Globus pallidus (tissue), 1 donor: ENCODE measurements at regions not wholly inside any gene's neighbourhood (a gene's known extent, or its start where the extent isn't known, plus 50 kb on each side); places are given as distances from the start of the nearest gene placed in this dataset.

Experiments used
- DNase-seq: peaks from one replicate; pipeline ENCODE4 v3.0.0-alpha.2; 2015; ENCODE audit warnings: low spot score

- DNase-seq, result peak; percentile 96
Observed at GRCh38 chr7:10122551-10123100, 851.0 kb upstream of the PHF14 start.

DNA sequence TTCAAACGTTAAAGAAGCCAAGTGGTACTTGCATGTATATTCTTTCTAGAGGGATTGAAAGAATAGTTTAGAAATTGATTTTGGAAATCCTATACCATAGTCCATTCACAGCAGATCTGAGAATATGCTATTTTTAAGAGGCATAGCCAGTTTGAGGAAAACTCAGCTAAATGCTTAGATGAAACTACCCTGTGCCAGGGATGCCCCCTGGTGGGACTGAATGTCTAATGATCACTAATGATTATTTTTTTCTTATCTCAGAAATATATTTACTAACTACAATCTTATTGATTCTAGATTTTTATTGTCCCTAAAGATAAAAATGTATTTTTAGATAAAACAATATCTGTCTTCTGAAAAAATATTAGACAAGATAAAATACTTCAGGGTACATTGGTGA lies 844.9 kb upstream of the PHF14 start:
- peak; percentile 72 for DNase-seq

DNA sequence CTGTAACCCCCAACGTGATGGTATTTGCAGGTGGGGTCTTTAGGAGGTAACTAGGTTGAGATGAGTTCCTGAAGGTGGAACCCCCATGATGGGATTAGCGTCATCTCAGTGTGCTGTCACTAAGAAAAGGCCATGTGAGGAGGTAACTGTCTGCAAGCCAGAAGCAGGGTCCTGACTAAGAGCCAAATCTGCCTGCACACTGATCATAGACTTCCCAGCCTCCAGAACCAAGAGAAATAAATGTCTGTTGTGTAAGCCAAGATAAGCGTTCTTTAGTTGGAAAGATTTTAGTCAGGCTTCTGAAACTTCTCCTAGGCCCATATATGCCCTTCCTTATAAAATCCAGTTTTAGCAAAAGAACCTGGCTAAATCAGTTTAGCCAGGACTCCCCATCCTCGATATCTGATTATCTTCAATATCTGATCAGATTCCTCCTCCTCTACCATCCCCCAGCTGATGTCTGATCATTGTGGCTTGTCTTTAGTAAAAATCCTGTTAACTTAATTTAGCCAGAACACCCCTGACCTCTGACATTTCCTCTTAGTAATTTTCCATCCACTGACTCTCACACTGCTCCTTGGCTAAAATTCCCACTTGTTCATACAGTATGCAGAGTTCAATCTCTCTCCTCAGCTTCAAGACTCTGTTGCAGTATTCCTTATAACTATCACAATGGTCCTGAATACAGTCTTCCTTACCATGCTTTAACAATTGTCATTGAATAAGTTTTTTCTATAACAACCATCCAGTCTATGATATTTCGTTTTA lies 835.4 kb upstream of the PHF14 start:
- no peak for DNase-seq

- no peak for DNase-seq
Observed at GRCh38 chr7:10146271-10146670, 827.4 kb upstream of the PHF14 start.

- DNase-seq, result no peak
Observed at GRCh38 chr7:10156972-10157371, 816.7 kb upstream of the PHF14 start.

GRCh38 chr7:10181996-10182395 lies 791.7 kb upstream of the PHF14 start:
- DNase-seq, result no peak

DNA sequence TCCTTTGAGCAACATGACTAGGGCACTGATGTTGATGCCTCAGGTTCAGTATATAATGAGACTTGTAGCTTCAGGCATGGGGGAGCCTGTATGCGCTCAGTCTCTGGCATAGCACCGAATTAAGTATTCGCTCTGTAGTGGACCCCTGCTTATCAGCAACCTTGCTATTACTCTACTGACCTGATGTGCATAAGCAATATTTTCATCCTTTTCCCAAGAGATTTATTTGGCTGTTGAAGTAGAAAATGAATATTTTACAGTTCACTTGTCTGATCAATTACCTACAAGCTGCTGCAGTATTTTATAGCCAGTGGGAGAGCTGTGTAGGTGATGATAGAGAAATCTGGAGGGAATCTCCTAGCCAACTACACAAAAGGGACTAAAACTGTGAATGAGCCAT lies 781.6 kb upstream of the PHF14 start:
- no peak for DNase-seq

- DNase-seq, result no peak
Observed at GRCh38 chr7:10205696-10206095, 768.0 kb upstream of the PHF14 start.

- DNase-seq, result no peak
Observed at GRCh38 chr7:10210000-10210399, 763.7 kb upstream of the PHF14 start.

DNA sequence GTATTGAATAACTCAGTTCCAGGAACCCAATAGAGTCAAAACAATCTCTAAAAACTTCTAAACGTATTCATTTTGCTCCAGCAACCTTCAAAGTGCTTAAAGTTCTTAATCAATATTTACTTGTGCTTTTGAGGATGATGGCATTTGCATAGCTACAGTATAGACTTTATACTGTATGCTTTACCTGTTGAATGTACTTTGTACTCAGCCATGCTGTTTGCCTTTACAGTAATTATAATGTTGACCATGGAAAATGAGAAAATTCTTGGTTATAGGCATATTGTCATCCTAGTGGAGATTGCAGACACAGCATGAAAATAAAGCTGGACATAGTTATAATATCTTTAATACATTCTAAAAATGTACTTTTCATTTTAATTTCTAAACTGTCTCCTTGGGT lies 762.7 kb upstream of the PHF14 start:
- DNase-seq, result no peak

DNA sequence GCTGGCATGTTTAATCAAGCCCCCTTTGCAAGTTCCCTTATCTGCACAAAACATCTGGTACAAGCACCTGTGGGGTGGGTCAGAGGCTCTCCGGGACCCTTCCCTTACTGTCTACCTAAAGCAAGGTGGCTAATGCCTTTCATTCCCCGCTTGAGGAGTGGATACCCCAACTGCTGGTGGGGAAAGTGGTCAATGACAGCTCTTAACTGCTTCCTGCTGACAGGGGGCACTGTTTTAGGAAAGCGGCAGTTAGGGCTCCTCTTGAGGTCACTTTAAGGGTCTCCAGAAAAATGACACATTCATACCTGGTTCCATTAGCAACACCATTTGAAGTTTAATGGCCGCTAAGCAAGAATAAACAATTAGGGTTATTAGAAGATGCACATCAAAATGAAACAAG lies 761.8 kb upstream of the PHF14 start:
- no peak for DNase-seq

- no peak for DNase-seq
Observed at GRCh38 chr7:10212649-10213048, 761.0 kb upstream of the PHF14 start.

GRCh38 chr7:10216462-10216861 lies 757.2 kb upstream of the PHF14 start:
- no peak for DNase-seq

GRCh38 chr7:10221084-10221483 lies 752.6 kb upstream of the PHF14 start:
- no peak for DNase-seq

DNA sequence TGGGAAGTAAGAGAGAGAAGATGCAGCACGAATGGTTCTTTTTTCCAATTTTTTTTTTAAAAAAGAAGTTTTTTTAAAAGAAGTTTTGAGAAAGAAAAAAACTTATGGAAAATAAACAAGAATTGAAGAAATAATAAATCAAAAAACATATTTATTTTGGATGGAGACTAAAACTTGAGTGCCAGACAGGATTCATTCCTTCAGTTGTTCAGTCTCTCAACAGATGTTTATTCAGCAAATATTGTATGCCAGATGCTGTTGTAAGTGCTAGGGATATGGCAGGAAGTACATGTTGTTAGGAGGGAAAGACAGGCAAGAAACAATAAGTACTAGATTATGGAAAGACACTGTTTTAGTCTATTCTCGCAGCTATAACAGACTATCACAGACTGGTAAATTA lies 750.7 kb upstream of the PHF14 start:
- no peak for DNase-seq

DNA sequence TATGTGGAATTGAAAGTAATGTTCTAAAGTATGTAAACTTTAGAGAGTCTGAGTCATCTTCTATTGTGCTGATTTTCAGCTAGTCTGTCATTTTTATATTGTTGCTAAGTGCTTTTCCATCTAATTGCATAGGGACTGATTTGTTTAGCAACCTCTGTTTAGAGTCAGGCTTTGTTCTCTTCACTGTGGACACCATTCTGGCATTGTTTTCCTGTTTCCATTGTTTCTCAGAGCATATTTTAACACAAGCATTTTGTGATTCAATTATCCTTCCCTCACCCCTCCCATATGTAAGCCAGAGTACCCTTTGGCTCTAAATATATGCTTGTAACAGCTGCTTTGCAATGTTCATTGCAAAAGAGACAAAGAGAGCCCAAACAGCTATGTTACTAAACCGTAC lies 748.4 kb upstream of the PHF14 start:
- DNase-seq, result peak; percentile 12

GRCh38 chr7:10237306-10237705 lies 736.4 kb upstream of the PHF14 start:
- no peak for DNase-seq

DNA sequence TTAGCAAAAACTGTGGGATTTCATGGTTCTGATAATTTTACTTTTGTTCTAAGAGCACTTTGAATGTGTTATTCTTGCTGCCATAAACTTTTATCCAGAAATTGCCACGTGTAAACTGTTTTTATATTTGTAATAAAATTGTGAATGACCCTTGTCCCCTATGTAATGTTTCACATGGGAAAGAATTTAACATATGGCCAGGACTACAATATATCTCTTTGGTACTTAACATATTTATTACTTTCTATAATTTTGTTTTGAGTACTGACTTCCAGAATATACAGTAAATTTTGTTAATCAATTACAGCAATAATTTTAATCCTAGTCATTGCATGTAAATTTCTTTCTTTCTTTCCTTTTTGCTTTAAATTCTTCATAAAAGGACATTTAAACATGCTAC lies 735.0 kb upstream of the PHF14 start:
- DNase-seq, result no peak

DNA sequence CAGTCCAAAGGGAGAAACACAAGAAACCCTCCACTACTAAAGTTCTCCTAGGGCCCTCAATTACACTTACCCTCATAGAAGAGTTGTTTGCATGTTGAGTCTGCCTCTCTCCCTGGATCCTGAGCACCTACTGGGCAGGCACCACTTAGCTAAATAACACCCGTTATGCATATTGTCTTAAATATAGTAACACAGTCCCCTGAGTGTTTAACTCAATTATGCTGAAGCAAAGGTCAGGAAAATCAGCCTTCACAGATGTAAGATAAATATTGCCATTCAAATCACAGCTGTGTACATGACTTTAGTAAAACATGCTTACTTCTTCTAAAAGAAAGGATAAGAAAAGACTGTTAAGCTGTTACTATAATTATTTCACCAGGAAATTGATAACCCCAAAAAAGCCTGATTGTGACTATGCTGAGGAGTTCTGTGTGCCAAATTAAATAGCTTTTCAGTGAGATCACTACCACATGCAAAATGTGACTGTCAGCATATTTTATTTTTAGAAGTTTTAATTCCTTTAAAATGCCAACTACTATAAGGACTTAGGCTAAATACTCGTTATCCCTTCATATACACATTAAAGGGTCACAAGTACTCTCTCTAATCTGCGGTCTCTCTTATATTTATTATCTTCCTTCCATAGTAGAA lies 733.9 kb upstream of the PHF14 start:
- no peak for DNase-seq

GRCh38 chr7:10245406-10245805 lies 728.3 kb upstream of the PHF14 start:
- no peak for DNase-seq

GRCh38 chr7:10257438-10257837 lies 716.2 kb upstream of the PHF14 start:
- no peak for DNase-seq

DNA sequence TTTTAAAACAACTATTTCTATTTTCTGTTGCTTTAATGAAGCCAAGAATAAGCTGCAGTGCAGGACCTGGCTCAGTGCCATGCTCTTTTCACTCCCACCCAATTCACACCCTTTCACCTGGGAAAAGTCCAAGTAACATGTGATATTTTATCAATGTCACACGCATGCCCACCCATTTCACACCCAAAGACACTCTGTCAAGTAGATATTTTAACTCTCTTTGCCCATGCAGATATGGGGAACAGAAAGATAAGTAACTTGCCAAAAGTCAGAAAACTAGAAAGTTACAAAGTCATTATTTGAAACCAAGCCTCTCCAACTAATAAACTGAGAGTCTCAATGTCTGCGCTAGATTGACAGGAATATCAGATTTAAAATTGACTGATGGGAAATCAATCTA lies 706.7 kb upstream of the PHF14 start:
- no peak for DNase-seq

GRCh38 chr7:10268034-10268433 lies 705.6 kb upstream of the PHF14 start:
- no peak for DNase-seq

DNA sequence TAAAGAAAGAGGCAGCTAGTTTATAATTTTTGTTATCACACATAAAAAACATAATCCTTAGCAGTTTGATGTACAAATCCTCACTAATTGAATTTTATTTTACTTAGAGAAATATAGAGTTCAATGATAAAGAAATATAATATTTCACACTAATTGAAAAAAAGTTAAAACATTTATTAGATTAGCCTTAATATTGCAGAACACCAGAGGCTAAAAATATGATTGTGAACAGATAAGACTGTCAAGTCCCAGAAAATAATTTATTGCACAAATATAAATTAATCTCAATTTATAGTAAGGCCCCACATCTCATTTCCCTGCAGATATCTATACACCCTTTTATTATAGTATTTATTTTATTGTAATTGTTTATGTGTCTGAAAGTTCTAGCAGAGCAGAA lies 690.8 kb upstream of the PHF14 start:
- DNase-seq, result no peak
